ENCODE measurements at regions not wholly inside any gene's neighbourhood (a gene's known extent, or its start where the extent isn't known, plus 50 kb on each side); places are given as distances from the start of the nearest gene placed in this dataset.

- DNase-seq, result peak; percentile 29
These were observed 103.6 kb downstream of the UCHL1 start for GRCh38 chr4:41360214-41360920.

- DNase-seq, result peak; percentile 30
These were observed 104.4 kb downstream of the UCHL1 start for GRCh38 chr4:41360921-41361793.

- DNase-seq, result no peak
These were observed 105.2 kb downstream of the UCHL1 start for GRCh38 chr4:41361794-41362526.

- DNase-seq, result no peak
These were observed 106.1 kb downstream of the UCHL1 start for GRCh38 chr4:41362621-41363383.

GRCh38 chr4:41363384-41363981 lies 106.8 kb downstream of the UCHL1 start:
- no peak for DNase-seq

- no peak for DNase-seq
These were observed 108.1 kb downstream of the UCHL1 start for GRCh38 chr4:41364876-41365275.

GRCh38 chr4:41365681-41366080 lies 109.0 kb downstream of the UCHL1 start:
- no peak for DNase-seq

GRCh38 chr4:41366911-41367517 lies 110.3 kb downstream of the UCHL1 start:
- no peak for DNase-seq

GRCh38 chr4:41369680-41370079 lies 113.0 kb downstream of the UCHL1 start:
- no peak for DNase-seq

GRCh38 chr4:41373221-41373620 lies 116.5 kb downstream of the UCHL1 start:
- no peak for DNase-seq

GRCh38 chr4:41374490-41374889 lies 117.8 kb downstream of the UCHL1 start:
- DNase-seq, result no peak

GRCh38 chr4:41375561-41375960 lies 118.8 kb downstream of the UCHL1 start:
- DNase-seq, result no peak

GRCh38 chr4:41377196-41377595 lies 120.5 kb downstream of the UCHL1 start:
- no peak for DNase-seq

GRCh38 chr4:41379230-41379629 lies 122.5 kb downstream of the UCHL1 start:
- DNase-seq, result no peak

- DNase-seq, result no peak
These were observed 123.9 kb downstream of the UCHL1 start for GRCh38 chr4:41380511-41381157.

GRCh38 chr4:41381384-41381783 lies 124.7 kb downstream of the UCHL1 start:
- no peak for DNase-seq

- no peak for DNase-seq
These were observed 128.3 kb downstream of the UCHL1 start for GRCh38 chr4:41384992-41385391.

- no peak for DNase-seq
These were observed 128.8 kb downstream of the UCHL1 start for GRCh38 chr4:41385481-41385880.

- DNase-seq, result no peak
These were observed 131.4 kb downstream of the UCHL1 start for GRCh38 chr4:41388080-41388479.

- no peak for DNase-seq
These were observed 132.6 kb downstream of the UCHL1 start for GRCh38 chr4:41389356-41389755.

- DNase-seq, result no peak
These were observed 133.9 kb downstream of the UCHL1 start for GRCh38 chr4:41390661-41391060.

Measured in NCI-H748 treated with DMSO at 0.1 percent for 48 hours (cell line).